ENCODE measurements at regions not wholly inside any gene's neighbourhood (a gene's known extent, or its start where the extent isn't known, plus 50 kb on each side); places are given as distances from the start of the nearest gene placed in this dataset.

- no peak for DNase-seq
These were observed 402.1 kb upstream of the CHD6 start for GRCh38 chr20:42020316-42020715.

DNA sequence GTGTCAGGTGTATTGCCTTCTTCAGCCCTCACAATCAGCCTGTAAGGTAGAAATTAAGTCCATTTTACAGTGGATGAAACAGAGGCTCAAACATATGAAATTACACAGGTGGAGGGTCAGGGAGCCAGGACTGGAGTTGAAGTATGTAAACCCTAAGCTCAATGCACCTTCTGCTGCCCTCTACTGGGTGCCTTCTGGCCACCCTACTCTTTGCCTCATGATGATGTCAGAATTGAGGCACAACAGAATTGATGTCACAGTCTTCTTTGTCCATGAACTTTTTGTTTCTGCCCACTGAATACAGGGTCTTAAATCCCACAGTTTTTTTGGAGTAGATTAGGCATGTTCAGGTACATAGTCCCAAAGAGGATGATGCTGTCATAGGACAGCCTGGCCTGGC is 400.8 kb upstream of the CHD6 start:
- DNase-seq, result no peak

GRCh38 chr20:42010090-42010489 is 391.9 kb upstream of the CHD6 start:
- no peak for DNase-seq

DNA sequence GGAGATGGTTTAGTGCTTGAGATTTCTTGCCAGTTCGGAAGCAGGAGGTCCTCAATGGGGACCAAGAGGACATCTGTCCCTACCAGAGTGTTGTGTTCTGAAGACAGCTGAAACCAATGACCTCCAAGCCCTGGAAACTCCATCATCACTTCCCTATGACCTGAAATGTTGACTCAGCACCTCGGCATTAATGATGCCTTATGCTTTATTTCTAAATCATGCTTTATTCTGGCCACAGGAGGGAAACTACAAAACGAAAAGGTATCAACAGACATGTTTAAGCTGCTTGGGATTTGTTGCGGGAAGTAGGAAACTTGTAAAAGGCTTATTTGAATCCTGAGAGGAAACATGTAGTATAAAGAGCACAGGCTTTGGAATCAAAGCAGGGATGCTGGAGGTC is 389.1 kb upstream of the CHD6 start:
- DNase-seq, result no peak

GRCh38 chr20:42005211-42005610 is 387.0 kb upstream of the CHD6 start:
- DNase-seq, result no peak

DNA sequence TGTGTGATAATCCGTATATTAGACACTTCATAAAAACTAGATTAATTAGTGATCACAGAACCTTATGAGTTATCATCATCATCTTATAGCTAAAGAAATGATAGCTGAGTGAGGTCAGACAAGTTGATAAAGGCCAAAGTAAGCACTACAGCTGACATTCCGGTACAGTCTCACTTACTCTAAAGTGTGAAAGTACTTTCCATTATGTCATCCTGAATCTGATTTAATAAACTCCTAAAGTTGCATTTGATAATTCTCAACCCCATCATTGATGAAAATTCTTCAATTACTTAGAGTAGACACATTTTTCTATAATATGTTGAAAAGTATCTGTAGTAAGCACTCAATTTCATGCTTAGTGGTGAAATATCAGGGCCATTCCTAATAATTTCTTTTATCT is 385.2 kb upstream of the CHD6 start:
- no peak for DNase-seq

DNA sequence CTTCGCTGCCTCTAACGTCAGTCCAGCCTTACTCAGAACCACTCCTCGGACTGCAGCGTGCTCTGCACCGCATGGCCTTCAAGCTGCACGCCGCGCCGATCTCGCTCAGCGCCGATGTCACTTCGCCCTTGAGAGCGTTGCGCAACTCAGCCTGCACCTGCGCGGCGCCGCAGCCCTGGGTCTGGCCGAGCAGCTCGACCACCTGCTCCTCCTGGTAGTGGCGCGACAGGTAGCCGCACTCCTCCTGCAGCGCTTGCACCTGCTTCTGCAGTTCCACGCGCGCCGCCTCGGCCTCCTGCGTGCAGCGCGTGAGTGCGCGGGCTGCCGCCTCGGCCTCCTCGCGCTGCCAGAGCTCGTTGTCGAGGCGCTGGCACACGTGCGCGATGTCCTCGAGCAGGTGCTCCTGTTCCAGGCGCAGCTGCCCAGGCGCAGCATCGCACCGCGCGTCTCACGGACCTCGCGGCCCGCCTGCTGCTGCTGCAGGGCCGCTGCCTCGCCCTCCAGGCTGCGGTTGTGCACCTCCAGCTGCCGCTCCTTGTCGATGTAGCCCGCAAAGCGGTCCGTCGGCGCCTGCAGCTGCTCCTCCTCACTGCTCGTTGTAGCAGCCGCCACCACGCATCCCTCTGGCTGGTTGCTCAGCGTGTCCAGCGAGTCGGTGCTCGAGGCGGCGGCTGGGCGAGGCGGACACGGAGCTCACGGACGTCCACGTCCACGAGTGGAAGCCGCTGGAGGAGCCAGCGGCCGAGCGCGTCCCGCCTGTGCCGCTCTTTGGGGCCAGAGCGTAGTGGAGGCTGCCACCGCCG is 380.6 kb upstream of the CHD6 start:
- DNase-seq, result no peak

GRCh38 chr20:41996951-41997350 is 378.8 kb upstream of the CHD6 start:
- no peak for DNase-seq

- DNase-seq, result no peak
These were observed 374.3 kb upstream of the CHD6 start for GRCh38 chr20:41992481-41992880.

DNA sequence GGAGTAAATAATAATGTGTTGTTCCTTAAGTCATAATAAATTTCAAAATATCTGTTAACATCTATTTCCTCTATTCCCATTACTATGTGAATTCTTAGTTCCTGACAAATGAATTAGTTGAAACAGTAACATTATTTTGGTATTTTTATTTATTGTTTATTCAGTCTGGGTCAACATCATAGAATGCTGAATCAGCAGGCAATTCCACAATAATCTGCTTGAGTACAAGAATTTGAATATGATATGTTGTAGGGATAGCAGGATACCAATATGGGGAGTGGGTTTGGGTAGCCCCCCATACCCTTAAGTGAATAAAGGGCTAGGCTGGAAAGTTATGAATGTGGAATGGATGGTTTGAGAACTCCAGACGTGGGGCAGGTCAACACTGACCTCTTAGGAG is 373.2 kb upstream of the CHD6 start:
- DNase-seq, result no peak

DNA sequence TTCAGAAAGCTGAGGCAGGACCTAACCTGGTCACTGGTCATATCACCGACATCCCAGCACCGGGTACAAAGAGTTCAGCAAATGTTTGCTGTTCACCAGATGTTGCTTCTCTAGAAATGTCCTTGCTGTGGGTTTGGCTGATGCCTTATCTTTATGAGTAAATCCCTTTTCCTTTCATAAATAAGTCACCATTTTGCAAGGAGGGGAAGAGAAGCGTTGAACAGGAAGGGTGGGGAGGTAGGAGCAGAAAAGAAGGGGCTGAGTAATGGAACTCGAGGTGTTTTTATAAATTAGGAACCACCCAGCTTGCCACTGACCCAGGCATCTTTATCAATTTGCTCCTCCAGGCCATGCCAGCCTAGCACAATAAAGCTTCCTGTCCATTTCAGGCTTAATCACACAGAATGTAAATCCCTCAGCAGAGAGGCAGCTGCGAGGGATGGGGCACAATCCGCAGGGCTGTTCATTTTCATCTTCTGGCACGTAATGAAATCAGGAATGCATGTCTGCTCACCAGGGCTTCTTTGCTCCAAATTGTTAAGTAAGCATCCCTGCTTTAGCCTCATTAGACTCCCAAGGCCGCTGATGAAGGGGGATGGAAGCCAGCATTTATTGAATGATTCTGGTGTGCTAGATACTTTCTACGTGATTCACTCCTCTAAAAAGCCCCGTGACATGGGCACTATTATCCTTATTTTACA is 371.9 kb upstream of the CHD6 start:
- no peak for DNase-seq

DNA sequence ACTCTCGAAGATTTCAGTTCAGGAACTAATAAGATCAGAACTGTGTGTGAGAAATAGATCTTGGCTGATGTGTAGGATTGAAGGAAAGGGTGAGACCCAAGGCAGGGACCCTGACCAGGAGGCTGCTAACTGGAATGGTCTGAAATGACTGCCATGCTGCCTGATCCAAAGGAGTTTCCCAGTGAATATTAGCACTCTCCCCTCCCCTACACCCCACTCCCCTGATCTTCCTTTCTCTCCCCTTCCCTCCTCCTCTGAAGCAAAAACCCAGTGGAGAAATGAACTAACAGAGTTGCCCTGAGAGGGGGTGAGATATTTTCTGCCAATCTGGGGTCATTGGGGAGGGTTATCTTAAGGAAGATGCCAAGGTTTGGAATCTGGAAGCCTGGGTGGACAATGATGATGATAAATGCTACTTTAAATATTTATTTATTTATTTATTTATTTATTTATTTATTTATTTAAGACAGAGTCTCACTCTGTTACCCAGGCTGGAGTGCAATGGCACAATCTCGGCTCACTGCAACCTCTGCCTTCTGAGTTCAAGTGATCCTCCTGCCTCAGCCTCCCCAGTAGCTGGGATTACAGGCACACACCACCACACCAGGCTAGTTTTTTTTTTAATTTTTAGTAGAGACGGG is 371.0 kb upstream of the CHD6 start:
- no peak for DNase-seq

DNA sequence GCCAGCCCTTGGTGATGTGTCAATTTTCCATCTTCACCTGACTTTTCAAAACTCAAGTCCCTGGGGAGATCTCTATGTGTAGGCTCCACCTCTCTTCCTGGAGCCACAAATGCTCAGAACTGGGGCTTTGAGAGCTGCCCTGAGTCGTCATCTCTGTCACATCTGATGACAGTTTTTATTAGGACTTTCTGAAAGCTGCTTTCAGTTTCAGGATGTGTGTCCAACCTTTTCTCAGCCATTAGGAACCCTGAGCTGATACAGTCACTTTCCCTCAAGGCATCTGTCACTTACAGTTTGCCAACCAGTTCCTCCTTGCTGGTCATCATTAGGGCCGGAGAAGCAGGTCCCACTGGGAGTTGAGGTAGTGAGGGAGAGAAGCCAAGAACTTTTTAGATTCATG is 365.9 kb upstream of the CHD6 start:
- DNase-seq, result no peak

DNA sequence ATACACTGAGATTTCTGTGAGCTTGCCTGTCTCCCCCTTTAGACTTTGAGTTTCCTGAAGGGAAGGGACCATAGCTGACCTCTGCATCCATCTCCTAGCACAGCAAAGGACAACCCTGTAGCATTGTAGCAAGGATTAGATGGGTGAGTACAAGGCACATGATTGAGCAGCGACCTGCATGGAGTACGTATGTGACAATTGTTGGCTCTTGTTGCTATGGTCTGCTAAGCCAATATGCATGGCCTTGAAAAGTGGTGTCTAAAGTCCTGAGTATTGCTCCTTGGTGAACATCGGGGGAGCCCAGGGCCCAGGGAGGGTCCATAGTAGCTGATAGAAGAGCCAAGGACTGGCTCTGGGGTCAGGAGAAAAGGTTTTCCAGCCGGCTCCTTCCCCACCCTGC is 365.0 kb upstream of the CHD6 start:
- DNase-seq, result no peak

DNA sequence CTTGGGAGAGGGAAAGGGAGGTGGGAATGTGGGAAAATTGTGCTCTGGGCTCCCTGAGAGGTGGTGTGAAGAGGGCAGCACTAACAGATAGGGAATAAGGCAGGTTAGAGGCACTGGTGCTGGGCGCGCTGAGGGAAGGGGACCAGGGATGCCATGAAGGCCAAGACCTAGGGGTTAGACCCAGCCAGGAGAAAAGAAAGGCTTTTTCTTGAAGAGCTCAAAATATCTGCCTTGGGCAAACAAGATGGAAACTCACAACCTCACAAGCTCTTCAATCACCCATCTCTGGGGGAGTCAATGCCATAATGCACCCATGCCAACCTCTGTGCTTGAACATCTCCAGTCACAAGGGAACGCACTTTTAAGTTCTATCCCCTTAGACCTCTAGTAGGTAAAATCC is 363.6 kb upstream of the CHD6 start:
- DNase-seq, result no peak

- DNase-seq, result no peak
These were observed 360.7 kb upstream of the CHD6 start for GRCh38 chr20:41978875-41979274.

DNA sequence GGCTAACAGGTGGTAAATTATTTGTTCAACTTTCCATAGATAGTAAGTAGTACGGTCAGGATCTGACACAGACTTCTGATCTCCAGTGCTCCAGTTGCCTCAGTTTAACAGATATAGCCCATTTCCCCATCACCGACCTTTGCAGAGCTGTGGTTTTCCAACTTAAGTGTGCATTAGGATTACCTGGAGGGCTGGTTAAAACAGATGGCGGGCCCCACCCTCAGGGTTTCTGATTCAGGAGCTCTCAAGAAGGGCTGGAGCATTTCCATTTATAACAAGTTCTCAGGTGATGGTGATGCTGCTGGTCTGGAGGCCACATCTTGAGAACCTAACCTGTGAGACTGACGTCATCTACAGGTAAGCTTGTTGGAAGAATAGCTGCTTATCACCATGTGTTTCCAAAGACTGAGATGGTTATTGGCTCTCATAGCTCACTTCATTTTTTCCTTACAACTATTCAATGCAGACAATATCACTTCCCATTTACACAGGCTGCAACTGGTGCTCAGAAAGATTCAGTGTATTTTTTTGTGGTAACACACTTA is 360.1 kb upstream of the CHD6 start:
- DNase-seq, result no peak

- DNase-seq, result no peak
These were observed 351.5 kb upstream of the CHD6 start for GRCh38 chr20:41969656-41970055.

GRCh38 chr20:41960166-41960565 is 342.0 kb upstream of the CHD6 start:
- DNase-seq, result no peak

DNA sequence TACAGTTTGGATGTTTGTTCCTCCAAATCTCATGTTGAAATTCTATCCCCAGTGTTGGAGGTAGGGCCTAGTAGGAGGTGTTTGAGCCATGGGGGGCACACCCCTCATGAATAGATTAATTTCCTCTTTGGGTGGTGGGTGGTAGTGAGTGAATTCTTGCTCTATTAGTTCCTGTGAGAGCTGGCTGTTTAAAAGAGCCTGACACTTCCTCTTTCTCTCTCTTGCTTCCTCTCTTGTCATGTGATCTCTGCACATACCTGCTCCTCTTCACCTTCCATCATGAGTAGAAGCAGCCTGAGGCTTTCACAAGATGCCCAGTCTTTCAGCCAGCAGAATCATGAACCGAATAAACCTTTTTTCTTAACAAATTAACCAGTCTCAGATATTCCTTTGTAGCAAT is 340.2 kb upstream of the CHD6 start:
- no peak for DNase-seq

GRCh38 chr20:41956338-41957074 is 338.3 kb upstream of the CHD6 start:
- DNase-seq, result no peak

GRCh38 chr20:41952166-41952565 is 334.0 kb upstream of the CHD6 start:
- DNase-seq, result no peak

- peak in 1 of 5 donors; percentile 2 for DNase-seq
These were observed 333.4 kb upstream of the CHD6 start for GRCh38 chr20:41951615-41952014.
